ENCODE measurements at regions not wholly inside any gene's neighbourhood (a gene's known extent, or its start where the extent isn't known, plus 50 kb on each side); places are given as distances from the start of the nearest gene placed in this dataset.

GRCh38 chr6:15875797-15876196 lies 213.0 kb upstream of the DTNBP1 start:
- no peak for DNase-seq (ENCODE audit: low spot score)

GRCh38 chr6:15874821-15875220 lies 212.0 kb upstream of the DTNBP1 start:
- DNase-seq (ENCODE audit: low spot score): no peak

- no peak for DNase-seq (ENCODE audit: low spot score)
These were observed 211.5 kb upstream of the DTNBP1 start for GRCh38 chr6:15874326-15874725.

- DNase-seq (ENCODE audit: low spot score): no peak
These were observed 209.6 kb upstream of the DTNBP1 start for GRCh38 chr6:15872241-15873103.

GRCh38 chr6:15871276-15871675 lies 208.4 kb upstream of the DTNBP1 start:
- no peak for DNase-seq (ENCODE audit: low spot score)

- no peak for DNase-seq (ENCODE audit: low spot score)
These were observed 207.7 kb upstream of the DTNBP1 start for GRCh38 chr6:15870333-15871043.

- no peak for DNase-seq (ENCODE audit: low spot score)
These were observed 201.9 kb upstream of the DTNBP1 start for GRCh38 chr6:15864708-15865062.

GRCh38 chr6:15864038-15864707 lies 201.3 kb upstream of the DTNBP1 start:
- DNase-seq (ENCODE audit: low spot score): no peak

GRCh38 chr6:15862810-15863209 lies 200.0 kb upstream of the DTNBP1 start:
- DNase-seq (ENCODE audit: low spot score): no peak

- no peak for DNase-seq (ENCODE audit: low spot score)
These were observed 198.7 kb upstream of the DTNBP1 start for GRCh38 chr6:15861486-15861885.

- DNase-seq (ENCODE audit: low spot score): no peak
These were observed 192.2 kb upstream of the DTNBP1 start for GRCh38 chr6:15854826-15855710.

GRCh38 chr6:15854378-15854777 lies 191.6 kb upstream of the DTNBP1 start:
- DNase-seq (ENCODE audit: low spot score): no peak

GRCh38 chr6:15853259-15853658 lies 190.4 kb upstream of the DTNBP1 start:
- no peak for DNase-seq (ENCODE audit: low spot score)

GRCh38 chr6:15852289-15852688 lies 189.5 kb upstream of the DTNBP1 start:
- no peak for DNase-seq (ENCODE audit: low spot score)

GRCh38 chr6:15849395-15849794 lies 186.6 kb upstream of the DTNBP1 start:
- DNase-seq (ENCODE audit: low spot score): no peak

GRCh38 chr6:15845492-15845891 lies 182.7 kb upstream of the DTNBP1 start:
- DNase-seq (ENCODE audit: low spot score): no peak

GRCh38 chr6:15843764-15844163 lies 180.9 kb upstream of the DTNBP1 start:
- DNase-seq (ENCODE audit: low spot score): no peak

GRCh38 chr6:15843226-15843625 lies 180.4 kb upstream of the DTNBP1 start:
- no peak for DNase-seq (ENCODE audit: low spot score)

GRCh38 chr6:15842727-15843117 lies 179.9 kb upstream of the DTNBP1 start:
- DNase-seq (ENCODE audit: low spot score): no peak

GRCh38 chr6:15841937-15842726 lies 179.3 kb upstream of the DTNBP1 start:
- DNase-seq (ENCODE audit: low spot score): no peak

GRCh38 chr6:15839969-15840541 lies 177.2 kb upstream of the DTNBP1 start:
- no peak for DNase-seq (ENCODE audit: low spot score)

Measured in HuH-7 (cell line).